ENCODE measurements at regions not wholly inside any gene's neighbourhood (a gene's known extent, or its start where the extent isn't known, plus 50 kb on each side); places are given as distances from the start of the nearest gene placed in this dataset.

GRCh38 chr18:21162786-21163185 is 51.2 kb upstream of the ROCK1 start:
- no peak for DNase-seq

DNA sequence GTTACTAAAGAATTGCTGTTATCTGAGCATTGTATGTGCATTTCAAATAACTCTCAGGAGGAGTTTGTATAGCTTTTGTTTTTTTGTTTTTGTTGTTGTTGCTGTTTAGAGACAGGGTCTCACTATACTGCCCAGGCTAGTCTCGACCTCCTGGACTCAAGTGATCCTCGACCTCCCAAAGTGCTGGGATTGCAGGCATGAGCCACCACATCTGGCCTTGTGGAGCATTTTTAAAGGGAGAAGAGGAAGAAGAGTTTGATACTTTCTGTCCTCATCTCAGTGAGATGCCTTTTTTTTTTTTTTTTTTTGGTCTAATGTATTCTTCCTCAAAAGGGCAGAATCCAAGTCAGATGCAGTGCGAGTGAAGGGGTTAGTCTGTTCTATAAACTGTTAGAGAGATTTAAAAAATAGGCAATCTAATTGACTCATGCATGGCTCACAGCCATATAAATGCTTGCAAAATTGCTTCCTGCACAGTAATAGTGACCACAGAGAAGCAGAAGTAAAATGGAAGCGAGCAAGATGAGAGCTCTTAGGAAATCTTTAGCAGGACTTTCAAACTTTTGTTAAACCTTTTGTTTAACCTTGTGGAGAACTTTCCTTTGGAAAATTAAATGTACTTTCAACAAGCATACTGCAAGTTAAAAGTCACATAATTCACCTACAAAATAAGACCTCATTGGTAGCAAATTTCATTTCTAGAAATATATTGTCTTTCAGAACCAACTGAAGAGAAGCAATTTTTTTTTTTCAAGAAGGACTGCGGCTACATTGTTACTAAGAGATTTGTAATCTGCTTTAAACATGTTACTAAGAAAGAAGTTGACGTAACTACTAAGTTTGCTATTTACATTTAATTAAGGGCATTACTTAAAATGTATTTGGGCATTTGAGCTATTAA is 52.3 kb upstream of the ROCK1 start:
- DNase-seq = no peak

- no peak for DNase-seq
These were observed 53.0 kb upstream of the ROCK1 start for GRCh38 chr18:21164548-21165095.

DNA sequence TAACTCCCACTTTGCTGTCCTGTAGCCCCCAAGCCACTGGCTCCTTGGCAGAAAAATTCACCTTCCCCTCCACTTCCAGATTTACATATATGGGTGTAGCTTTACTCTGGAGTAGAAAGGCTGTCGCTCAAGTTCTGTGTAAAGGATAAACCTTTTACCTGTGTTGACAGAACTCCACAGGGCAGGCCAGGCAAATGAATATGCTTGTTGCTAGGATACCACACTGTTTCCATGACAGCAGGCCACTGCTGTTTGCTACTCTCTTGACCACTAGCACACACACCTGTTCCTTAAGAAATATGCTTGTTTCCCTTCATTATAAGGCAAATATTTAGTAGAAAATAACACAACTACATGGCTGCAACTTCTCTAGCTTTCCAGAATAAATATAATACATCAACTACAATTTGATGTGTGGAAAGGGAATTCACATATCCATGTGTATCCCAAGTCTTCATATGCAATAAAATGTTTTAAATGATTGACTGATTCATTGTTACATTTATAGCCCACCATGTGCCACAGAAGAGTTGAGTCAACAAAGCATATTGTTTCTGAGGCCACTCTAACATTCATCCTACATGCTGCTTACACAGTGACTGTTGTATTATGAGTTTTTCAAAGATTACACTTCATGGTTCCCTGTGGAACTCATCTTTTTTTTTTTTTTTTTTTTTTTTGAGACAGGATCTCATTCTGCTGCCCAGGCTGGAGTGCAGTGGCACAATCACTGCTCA is 56.2 kb upstream of the ROCK1 start:
- DNase-seq = no peak

GRCh38 chr18:21168880-21169279 is 57.3 kb upstream of the ROCK1 start:
- no peak for DNase-seq

GRCh38 chr18:21177822-21178221 is 64.2 kb upstream of the GREB1L start:
- DNase-seq = no peak

GRCh38 chr18:21179590-21180220 is 62.3 kb upstream of the GREB1L start:
- DNase-seq = peak; percentile 16

DNA sequence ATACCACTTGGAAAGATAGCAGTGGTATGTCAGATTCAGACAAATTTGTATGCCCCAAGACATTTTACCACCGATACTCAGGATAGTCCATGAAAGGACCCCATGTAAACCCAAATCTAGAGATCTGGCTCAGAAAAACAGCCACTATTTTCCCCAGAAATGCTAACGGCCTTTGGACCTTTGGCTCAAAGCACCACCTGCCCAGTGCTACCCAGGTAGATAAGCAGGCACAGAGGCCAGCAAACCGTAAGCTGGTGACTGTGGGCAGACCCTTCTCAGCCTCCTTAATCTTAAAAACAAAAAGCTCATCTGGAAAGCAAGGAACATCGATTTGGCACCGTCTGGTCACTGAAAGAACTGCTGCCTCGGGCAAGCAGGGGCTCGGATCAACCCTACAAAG is 61.4 kb upstream of the GREB1L start:
- no peak for DNase-seq

DNA sequence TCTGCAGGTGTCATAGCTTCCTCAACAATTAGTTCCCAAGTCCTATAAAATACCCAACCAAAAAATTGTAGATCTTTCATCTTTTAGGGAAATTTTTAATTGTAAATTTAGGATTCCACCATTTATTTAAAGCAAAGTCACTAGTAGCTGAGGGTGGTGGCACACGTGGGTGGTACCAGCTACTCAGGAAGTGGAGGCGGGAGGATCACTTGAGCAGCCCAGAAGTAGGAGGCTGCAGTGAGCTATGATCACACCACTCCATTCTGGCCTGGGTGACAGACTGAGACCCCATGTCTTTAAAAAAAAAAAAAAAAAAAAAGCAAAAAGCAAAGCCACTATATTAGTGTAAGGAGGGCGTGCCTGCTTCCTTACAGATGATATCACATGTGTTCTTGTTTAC is 60.3 kb upstream of the GREB1L start:
- no peak for DNase-seq

GRCh38 chr18:21183670-21184069 is 58.4 kb upstream of the GREB1L start:
- DNase-seq = no peak

- no peak for DNase-seq
These were observed 57.5 kb upstream of the GREB1L start for GRCh38 chr18:21184396-21184996.

- DNase-seq = no peak
These were observed 54.1 kb upstream of the GREB1L start for GRCh38 chr18:21187886-21188285.

GRCh38 chr18:21191596-21192307 is 50.3 kb upstream of the GREB1L start:
- DNase-seq = no peak
